GM18508 (cell line): ENCODE measurements at regions not wholly inside any gene's neighbourhood (a gene's known extent, or its start where the extent isn't known, plus 50 kb on each side); places are given as distances from the start of the nearest gene placed in this dataset.

Source experiments
- ATAC-seq: cut with Tn5 transposase; IDR thresholded peaks from one replicate; pipeline ENCODE4 v1.9.1; 2021; ENCODE audit warnings: moderate number of reproducible peaks; ENCODE audit not compliant: insufficient read depth, unreplicated experiment

DNA sequence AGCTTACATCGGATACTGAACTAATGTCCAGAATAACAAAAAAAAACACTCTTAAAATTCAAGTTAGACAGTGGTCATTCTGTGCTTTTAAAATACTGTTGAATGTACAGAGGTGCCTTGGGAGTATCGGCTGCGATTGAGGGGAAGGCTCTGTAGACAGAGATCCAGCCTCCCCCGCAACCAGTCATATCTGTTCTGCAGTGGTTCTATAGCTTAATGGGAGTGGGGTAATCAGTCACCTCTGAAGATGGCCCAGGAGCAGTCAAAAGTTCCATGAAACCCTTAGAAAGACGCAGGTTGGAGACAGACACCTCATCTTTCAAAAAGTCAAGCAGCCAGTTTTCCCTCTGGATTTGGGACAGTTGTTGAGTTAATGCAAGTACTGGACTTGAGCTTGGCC lies 1486.6 kb upstream of the TMEM132C start:
- ATAC-seq: no peak

DNA sequence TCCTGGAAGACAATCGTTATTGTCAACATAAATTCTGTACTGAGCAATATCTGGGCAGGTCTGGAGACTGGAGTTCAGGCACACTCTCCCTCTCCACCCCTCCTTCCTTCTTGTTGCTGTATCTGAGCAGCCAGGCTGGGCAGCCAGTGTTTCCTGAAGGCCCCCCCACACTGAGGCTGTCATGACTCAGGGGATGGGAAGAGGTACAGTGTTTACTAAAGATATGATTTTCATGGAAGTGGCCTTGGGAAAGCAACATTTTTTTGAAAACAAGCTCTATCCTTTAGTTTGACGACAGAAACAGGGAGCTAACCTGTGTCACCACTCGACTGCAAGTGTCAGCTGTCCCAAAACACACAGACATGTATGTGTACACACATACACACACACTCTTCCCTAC lies 1485.4 kb upstream of the TMEM132C start:
- ATAC-seq: no peak

DNA sequence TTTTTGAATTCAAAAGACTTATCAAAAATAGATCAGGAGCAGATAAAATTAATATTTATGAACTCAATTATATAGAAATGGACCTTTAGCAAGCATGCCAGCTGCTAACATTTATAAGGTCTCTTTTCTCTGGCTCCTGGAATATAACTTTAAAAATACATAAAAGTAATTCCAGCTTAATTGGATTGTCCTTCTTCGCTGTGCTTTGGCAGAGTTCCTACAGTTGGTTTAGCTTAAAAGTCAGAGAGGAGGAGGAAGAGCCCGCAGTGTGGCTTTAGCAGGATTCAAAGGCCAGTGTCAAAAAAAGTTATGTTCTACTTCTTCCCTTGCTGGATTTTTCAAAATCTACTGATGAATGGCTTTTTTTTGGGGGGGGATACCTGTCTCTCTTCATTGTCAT lies 1484.9 kb upstream of the TMEM132C start:
- ATAC-seq: no peak

DNA sequence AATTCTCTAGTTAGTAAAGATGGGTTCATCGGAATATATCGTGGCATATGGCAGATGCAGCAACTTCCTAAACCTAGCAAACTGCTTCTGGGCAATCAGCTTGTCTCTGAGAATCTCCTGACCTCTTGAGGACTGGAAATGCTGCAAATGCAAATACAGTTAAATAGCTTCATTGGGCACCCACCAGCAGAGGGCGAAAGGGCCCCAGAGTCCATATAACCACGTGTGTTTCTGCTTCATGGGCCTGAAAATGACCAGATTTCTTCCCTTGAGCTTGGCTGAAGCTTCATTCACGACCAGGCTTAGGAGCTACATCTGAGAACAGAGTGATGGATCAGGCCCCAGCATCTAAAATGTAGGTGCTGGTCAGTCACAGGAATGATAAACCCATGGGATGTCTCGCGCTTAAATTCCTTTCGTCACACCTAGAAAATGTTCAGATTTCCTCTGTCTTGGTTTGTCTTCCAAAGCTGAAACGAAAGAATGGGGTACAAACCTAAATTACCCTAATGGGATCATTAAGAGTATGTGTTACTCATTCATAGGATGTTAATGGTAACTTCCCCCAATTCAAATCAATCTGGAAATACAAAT lies 1482.5 kb upstream of the TMEM132C start:
- no peak for ATAC-seq

DNA sequence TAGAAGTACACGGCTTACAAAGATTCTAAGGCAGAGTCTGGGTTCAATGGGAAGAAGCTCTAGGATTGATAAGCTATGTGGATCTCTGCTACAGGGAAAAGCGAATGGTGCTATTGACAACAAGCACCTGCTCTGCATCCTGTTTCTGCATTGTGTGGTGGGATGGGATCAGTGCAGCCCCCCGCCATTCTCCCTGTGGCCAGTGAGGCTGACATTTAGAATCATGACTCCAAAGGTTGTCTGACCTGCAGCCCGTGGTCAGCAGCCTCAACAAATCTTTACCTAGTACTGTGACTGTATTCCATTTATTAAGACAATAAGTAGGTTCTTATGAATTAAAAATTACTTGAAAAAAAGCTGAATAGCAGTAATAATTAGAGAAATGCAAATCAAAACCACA lies 1477.0 kb upstream of the TMEM132C start:
- no peak for ATAC-seq

DNA sequence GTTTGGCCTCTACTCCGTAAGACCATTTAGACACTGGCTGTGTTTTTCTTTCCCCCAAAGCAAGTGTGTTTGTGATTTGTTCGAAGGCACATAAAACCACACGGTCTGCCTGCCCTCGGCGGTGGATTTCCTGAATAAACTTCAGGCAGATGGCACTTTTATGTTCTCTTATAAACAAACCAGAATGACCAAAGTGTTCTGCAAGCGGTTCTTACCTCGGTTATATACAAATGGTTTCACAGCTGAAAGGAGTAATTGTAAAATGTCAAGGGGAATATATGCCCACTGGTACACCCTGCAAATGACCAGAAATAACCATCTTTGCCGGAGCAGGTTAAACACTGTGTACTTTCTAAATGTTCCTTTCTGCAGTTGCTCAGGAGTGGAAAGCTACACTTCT lies 1475.8 kb upstream of the TMEM132C start:
- no peak for ATAC-seq

DNA sequence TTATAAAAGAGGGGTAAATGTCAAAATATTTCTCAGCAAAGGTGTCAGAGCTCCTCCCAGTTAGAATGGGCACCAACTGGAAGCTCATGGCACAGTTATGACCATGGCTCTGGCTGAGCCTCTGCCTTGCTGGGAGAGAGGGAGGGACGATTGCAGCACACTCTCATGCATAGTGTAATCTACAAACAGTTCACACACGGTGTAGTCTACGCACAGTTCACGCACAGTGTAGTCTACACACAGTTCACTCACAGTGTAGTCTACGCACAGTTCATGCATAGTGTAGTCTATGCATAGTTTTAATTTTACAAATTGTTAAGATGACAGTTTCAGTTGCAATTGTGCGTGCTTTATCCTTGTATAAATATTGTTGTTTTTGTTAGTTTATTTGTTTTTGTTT lies 1474.6 kb upstream of the TMEM132C start:
- no peak for ATAC-seq

DNA sequence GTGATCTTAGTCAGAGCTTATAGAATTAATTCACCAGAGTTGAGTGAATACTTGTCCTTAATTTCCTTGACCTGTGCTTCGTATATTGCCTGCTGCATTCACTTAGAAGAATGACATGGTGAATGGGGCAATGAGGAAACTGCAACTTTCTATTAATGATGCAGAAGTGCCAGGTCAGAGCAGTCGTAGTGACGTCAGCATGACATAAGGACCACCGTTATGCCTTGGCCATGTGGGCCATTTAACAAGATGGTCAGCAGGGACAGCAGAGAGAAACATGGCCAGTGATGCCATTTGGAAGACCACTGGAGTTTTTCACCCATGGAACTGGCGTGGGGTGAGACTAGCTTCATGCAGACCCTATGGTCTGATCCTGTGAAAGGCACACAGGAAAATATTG lies 1469.4 kb upstream of the TMEM132C start:
- ATAC-seq: no peak

DNA sequence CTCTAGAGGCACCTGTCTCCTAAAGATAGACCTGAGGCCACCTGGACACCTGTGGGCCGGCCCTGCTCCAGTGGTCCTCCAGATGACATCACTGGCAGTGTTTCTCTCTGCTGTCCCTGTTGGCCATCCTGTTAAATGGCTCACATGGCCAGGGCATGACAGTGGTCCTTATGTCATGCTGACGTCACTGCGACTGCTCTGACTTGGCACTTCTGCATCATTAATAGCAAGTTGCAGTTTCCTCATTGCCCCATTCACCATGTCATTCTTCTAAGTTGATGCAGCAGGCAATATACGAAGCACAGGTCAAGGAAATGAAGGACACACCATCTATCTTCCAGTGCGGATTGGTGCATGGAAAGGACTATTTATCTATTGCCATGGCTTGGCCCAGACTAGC lies 1468.5 kb upstream of the TMEM132C start:
- no peak for ATAC-seq

DNA sequence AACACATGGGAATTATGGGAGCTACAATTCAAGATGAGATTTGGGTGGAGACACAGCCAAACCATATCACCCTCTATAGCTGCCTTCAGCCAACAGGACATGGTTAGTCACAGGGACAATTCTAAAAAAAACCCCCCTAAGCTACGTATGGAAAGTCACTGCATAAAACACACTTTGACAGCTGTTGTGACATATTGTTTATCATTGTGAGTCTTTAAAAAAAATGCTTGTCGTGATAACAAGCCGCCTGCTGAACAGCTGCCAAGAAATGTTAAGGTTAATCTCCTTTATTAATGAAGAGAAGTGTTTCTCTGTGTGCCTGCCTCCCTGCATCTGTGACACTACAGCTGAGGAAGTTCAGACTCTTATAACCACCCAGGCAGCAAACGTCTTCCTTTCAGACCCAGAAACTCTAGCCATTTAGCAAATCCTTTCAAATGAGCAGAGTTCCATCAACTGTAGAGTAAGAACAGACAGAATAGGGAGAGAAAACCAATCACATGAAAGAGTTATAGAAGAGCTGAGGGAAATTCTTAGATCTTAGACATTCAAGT lies 1459.6 kb upstream of the TMEM132C start:
- no peak for ATAC-seq

DNA sequence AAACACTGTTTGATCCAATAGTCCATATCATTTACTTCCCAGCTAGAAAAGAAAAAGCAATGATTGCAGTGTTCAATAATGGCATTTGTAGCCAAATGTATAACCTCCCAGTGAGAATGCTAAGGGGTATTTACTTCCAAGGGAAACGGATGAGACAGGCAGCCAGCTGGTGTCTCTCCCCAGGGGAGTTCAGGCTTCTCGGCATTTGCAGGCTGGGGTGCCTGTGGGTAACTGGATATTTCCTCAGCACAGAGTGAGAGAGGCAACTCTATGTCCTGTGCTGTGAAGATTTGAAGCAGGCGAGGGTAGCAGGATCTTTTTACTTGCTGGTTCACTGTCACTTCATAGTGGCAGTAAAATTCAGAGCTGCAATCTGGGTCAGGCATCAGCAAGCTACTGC lies 1455.6 kb upstream of the TMEM132C start:
- no peak for ATAC-seq

DNA sequence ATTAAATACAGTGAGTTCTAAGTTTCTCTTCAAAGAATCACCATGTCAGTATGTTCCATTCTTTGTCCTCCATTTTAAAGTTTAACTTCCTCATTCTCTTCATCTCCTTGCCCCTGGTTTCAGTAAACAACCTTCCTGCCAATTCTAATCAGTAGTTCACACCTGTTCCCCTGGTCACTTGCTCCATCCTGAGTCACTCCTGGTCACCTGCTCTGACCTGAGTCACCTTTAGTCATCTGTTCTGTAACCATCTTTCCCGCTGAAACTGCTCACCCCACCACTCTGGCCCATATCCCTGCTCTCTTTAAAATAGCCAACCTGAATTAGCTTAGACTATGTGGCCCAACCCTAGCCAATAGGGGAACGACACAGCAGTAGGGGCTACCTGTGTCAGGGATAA lies 1447.4 kb upstream of the TMEM132C start:
- no peak for ATAC-seq

DNA sequence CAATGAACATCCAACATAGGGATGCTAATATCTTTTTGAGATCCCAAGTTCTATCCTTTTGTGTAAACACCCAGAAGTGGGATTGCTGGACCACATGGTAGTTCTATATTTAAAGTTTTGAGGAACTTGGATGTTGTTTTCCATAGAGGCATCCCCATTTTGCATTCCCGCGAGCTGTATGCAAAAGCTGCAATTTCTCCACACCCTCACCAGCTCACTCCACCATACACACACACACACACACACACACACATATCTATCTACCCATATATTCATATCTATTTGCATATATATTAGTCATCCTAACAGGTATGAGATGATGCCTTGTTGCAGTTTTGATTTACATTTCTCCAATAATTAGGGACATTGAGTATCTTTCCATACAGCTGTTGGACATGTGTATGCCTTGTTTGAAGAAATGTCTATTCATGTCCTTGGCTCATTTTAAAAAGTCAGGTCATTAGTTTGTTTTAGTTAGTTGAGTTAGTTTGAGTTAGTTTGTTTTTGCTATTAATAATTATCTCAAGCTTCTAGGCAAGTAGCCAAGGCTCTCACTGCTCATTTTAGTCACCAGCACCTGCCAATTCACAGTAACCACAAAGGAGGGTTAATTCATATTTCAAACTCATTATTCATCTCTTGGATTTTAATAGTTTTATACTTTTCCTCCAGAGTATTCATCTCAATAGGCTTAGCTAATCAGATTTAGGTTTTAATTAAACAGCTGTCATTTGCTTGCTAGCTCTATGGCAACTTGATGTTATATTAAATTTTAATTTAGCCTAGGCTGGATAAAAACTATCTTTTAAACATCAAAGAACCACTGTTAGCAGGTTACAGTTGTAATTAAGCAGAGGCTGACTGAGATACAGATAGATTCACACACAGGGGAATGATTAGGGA lies 1435.9 kb upstream of the TMEM132C start:
- no peak for ATAC-seq

DNA sequence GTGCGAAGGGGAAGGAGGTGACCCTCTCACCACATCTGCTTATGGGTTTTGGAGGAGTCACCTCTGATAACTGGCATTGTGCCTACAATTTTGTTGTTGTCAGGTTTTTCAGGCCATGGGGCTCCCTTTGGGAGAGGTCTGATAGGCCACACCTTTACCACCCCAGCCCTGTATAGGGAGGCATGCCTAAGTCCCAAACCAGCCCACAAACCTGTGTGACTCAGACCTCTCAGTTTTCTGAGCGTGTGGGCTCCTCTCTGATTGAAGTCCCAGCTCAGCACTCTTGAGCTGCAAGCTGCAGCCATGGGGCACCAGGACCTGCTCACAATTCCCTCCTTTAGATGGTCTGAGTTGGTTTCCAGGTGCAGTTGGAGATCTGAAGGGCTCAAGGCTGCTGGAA lies 1429.3 kb upstream of the TMEM132C start:
- ATAC-seq: no peak

DNA sequence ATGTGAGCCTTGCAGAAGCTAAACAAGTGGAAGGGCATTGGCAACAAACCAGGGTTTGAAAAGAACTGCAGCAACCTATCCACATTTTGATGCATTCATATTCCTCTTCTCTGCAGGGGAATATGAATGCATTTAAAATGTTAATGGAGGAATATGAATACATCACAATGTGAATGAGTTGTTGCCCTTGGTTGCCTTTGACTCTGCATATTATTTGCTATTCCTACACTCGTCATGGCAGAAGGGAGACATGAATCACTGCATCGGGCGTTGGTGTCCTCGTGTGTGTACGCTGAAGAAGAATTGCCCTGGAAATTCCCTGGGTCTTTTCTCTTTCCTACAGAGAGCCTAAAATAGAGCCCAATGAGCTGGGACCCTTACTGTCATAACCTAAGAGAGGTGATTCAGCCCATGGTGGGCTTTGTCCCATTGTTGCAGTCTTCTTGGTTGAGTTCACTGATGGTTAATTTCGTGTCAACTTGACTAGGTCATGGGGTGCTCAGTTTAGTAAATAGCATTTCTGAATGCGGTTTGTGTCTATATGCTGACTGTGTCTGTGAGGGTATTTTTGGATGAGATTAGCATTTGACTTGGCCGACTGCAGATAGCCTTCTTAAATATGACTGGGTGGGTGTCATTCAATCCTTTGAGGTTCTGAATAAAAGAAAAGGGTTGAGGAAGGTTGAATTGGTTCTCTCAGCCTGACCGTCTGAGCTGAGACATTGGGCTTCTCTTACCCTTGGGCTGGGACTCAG lies 1422.9 kb upstream of the TMEM132C start:
- no peak for ATAC-seq

DNA sequence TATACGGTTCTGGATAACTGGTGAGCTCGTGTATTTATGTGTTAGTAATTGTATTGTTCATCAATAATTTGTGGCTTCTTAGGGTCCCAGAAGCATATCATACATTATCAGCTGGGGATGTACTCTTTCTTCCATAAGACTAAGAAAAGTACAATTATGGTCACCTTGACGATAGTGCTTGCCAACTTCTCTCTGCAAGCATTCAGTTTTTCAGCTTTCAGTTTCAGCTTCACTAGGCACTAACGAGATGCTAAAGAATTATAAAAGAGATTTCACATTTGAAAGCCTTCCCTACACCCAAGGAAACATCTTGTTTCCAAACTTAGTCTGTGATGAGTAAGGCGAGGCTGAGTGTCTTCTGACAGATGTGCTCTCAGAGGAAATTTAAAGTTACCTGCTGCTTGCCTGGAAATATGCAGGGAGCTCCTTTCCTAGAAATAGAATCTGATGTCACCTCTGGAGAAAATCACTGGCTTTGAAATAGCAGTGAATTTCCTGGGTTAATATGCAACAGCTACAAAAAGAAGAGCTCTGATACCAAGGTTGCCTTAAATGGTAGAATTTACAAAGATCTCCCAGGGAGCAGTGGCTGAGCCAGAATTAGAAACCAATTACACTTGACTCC lies 1419.9 kb upstream of the TMEM132C start:
- ATAC-seq: no peak

DNA sequence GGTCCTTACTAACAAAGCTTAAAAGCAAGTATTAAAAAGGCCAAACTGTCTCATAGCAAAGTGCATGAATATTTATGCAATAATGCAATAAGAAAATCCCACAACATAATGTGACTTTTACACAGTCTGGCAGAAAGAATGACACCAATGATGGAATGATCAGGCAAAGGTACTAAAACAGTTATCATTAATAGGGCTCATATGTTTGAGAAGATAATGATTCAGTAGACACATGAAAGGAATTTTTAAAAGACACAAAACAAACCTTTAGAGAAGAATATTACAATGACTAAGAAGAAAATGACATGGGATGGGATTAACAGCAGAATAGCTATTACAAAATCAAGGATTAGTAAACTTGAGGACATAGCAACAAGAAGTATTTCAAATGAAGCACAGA lies 1411.2 kb upstream of the TMEM132C start:
- ATAC-seq: no peak

DNA sequence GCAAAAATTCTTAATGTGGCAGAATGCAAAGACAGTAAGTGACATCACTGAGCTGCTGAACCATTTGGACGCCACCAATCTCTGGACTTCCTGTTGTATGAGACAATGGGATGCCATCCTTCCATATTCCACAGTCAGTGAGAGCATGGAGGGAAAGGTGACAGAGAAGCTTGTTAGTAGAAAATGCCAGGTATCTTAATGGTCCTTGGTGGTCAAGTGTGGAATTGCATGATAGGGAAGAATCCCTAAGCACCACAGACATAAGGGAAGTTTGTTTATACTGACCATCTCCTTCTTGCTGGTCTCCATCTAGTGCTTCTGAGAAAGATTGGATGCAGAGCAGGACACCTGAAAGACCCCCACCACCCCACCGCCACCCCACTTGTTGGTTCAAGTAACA lies 1410.0 kb upstream of the TMEM132C start:
- no peak for ATAC-seq

DNA sequence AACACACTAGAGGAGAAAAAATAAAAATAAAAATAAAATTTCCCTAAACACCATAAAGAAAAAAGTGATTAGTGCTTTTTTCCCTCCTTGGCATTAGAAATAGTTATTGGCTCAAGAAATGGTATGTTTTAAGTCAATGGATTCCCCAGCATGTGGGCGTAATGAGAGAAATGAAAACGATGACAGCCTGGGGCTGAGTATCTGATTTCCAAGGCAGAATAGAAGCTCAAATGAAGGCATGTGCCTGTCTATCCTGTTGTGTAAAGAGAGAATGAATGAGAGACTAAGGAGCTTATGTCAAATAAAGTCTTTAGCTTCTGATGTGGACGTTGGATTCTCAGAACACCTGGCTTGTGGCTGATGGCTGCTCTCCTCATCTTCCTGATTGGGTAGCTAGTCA lies 1408.4 kb upstream of the TMEM132C start:
- ATAC-seq: no peak

DNA sequence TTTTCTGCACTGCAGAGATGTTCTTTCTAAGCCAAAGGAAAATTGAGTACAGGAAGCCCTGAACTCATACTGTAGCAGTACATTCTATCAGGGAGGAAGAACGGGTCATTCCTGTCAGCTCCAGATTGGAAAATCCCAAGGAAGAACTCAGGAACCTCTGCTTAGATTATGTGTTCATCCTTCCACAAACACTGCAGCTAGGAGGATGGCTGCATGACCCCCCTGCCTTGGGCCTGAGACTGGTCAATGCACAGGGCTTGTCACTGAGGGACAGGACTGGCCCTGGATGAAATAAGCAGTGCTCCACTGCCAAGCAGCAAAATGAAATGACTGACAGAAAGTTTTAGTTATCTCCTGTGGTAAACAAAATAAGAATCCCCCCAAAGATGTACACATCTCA lies 1406.8 kb upstream of the TMEM132C start:
- ATAC-seq: no peak

DNA sequence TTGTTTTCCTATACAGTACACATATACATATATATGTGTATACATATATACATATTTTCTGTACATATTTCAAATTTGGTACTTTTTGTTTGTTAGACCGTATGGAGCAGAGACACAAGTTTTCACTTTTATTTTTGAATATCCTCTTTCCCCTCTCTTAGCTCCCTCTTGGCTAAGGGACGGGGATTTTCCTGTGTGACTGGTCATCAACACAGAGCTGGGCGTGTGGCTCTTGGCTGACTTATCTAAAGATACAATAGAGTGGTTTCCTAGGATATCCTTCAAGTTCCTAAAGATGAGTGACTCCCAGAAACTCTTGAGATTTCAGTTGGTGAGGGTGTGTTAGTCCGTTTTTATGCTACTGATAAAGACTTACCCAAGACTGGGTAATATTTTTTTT lies 1404.5 kb upstream of the TMEM132C start:
- ATAC-seq: no peak
